HG03354 (cell line): ENCODE measurements at regions not wholly inside any gene's neighbourhood (a gene's known extent, or its start where the extent isn't known, plus 50 kb on each side); places are given as distances from the start of the nearest gene placed in this dataset.
A peak's percentile ranks its signal among the peaks of the same experiment; 100 is the strongest.
"Not testable (repeated sequence)": the region's sequence is repeated elsewhere in the genome, so short reads cannot be mapped to it uniquely, and the experiment has no call there.

Experiments
- ATAC-seq: cut with Tn5 transposase; IDR thresholded peaks from one replicate; pipeline ENCODE4 v1.9.1; 2021; ENCODE audit warnings: mild to moderate bottlenecking; ENCODE audit not compliant: unreplicated experiment, poor library complexity, severe bottlenecking

- no peak for ATAC-seq
These were observed 859.9 kb upstream of the SLC10A2 start for GRCh38 chr13:103926118-103926517.

GRCh38 chr13:103908911-103909310 is 842.7 kb upstream of the SLC10A2 start:
- ATAC-seq = no peak

GRCh38 chr13:103908274-103908673 is 842.1 kb upstream of the SLC10A2 start:
- no peak for ATAC-seq

- no peak for ATAC-seq
These were observed 837.6 kb upstream of the SLC10A2 start for GRCh38 chr13:103903790-103904189.

GRCh38 chr13:103898481-103898880 is 832.3 kb upstream of the SLC10A2 start:
- no peak for ATAC-seq

- ATAC-seq = peak; percentile 65
These were observed 829.8 kb upstream of the SLC10A2 start for GRCh38 chr13:103895835-103896531.

- no peak for ATAC-seq
These were observed 828.4 kb upstream of the SLC10A2 start for GRCh38 chr13:103894626-103895025.

GRCh38 chr13:103884101-103884723 is 818.0 kb upstream of the SLC10A2 start:
- no peak for ATAC-seq

- ATAC-seq = no peak
These were observed 817.5 kb upstream of the SLC10A2 start for GRCh38 chr13:103883698-103884097.

- ATAC-seq = no peak
These were observed 816.9 kb upstream of the SLC10A2 start for GRCh38 chr13:103883164-103883563.

GRCh38 chr13:103880146-103880545 is 813.9 kb upstream of the SLC10A2 start:
- not testable (repeated sequence) for ATAC-seq

- ATAC-seq = no peak
These were observed 812.8 kb upstream of the SLC10A2 start for GRCh38 chr13:103878891-103879605.

- ATAC-seq = no peak
These were observed 810.4 kb upstream of the SLC10A2 start for GRCh38 chr13:103876571-103876970.

- no peak for ATAC-seq
These were observed 807.5 kb upstream of the SLC10A2 start for GRCh38 chr13:103873725-103874124.

GRCh38 chr13:103866048-103866447 is 799.8 kb upstream of the SLC10A2 start:
- no peak for ATAC-seq

GRCh38 chr13:103862525-103862924 is 796.3 kb upstream of the SLC10A2 start:
- ATAC-seq = no peak

- ATAC-seq = no peak
These were observed 793.7 kb upstream of the SLC10A2 start for GRCh38 chr13:103859952-103860351.

- no peak for ATAC-seq
These were observed 785.8 kb upstream of the SLC10A2 start for GRCh38 chr13:103852036-103852435.

GRCh38 chr13:103844471-103844870 is 778.3 kb upstream of the SLC10A2 start:
- ATAC-seq = no peak

- ATAC-seq = no peak
These were observed 773.2 kb upstream of the SLC10A2 start for GRCh38 chr13:103839460-103839859.

- no peak for ATAC-seq
These were observed 768.8 kb upstream of the SLC10A2 start for GRCh38 chr13:103835052-103835451.
